H1 (cell line): ENCODE measurements at regions not wholly inside any gene's neighbourhood (a gene's known extent, or its start where the extent isn't known, plus 50 kb on each side); places are given as distances from the start of the nearest gene placed in this dataset.

Experiments used
- CTCF ChIA-PET: fragments of 300-600 bp; sonication (Branson Sonifier 250); formaldehyde crosslinking; loops from one replicate; lab custom pipeline; 2021; ENCODE audit not compliant: partially characterized antibody; lab: Charles Lee
- POLR2A ChIA-PET: fragments of 300-600 bp; sonication (Branson Sonifier 250); formaldehyde crosslinking; loops from one replicate; lab custom pipeline; 2021; ENCODE audit warnings: inconsistent platforms; ENCODE audit not compliant: partially characterized antibody; lab: Charles Lee
- DNase-seq, 2 experiments: peaks; one replicate each; pipeline versions ENCODE4 v3.0.0 to v3.0.0-alpha.2; 2010 to 2022; ENCODE audit warnings: low spot score in 2 of 2, low read depth in 1 of 2, mixed read lengths in 1 of 2
- FAIRE-seq: peaks from 2 replicates; lab custom pipeline; 2011; peaks lifted over from hg19 to GRCh38; lab: Jason Lieb, UNC
- H2AFZ ChIP-seq: 2 replicates; pipeline ENCODE4 v1.8.1; 2012; ENCODE audit warnings: low read length, inconsistent platforms
- H2AK5ac ChIP-seq: 2 replicates; pipeline ENCODE4 v1.6.1; 2013; ENCODE audit warnings: low read depth, low read length
- H2BK120ac ChIP-seq: replicated peaks from 2 replicates; pipeline ENCODE3; 2013; ENCODE audit warnings: low read depth, low read length, inconsistent platforms
- H2BK12ac ChIP-seq: 2 replicates; pipeline ENCODE4 v1.6.1; 2013; ENCODE audit warnings: low read depth, low read length
- H2BK15ac ChIP-seq: 2 replicates; pipeline ENCODE4 v1.6.1; 2013; ENCODE audit warnings: low read length
- H2BK20ac ChIP-seq: 2 replicates; pipeline ENCODE4 v1.6.1; 2013; ENCODE audit warnings: low read length
- H2BK5ac ChIP-seq: 2 replicates; pipeline ENCODE4 v1.6.1; 2013; ENCODE audit warnings: low read depth, low read length
- H3K14ac ChIP-seq: 2 replicates; pipeline ENCODE4 v1.6.1; 2013; ENCODE audit warnings: inconsistent platforms; ENCODE audit not compliant: insufficient read length
- H3K18ac ChIP-seq: 2 replicates; pipeline ENCODE4 v1.6.1; 2013; ENCODE audit warnings: low read length; ENCODE audit errors: extremely low read depth
- H3K23ac ChIP-seq: 2 replicates; pipeline ENCODE4 v1.6.1; 2013; ENCODE audit warnings: inconsistent platforms; ENCODE audit not compliant: insufficient read length
- H3K23me2 ChIP-seq: 2 replicates; pipeline ENCODE4 v1.6.1; 2013; ENCODE audit warnings: low read depth, low read length
- H3K27ac ChIP-seq: 2 replicates; pipeline ENCODE4 v1.6.1; 2011; ENCODE audit warnings: low read depth, low read length, inconsistent platforms
- H3K27me3 ChIP-seq, 4 experiments: replicated peaks in 1 of 4; 1 replicate in 1 of 4; 2 replicates in 3 of 4; pipeline versions ENCODE4 v1.6.1 to v1.8.1; 2011 to 2013; ENCODE audit warnings: low read length in 3 of 4, mild to moderate bottlenecking in 3 of 4, inconsistent platforms in 2 of 4, mixed read lengths in 2 of 4, moderate library complexity in 1 of 4; ENCODE audit not compliant: control insufficient read depth in 3 of 4, insufficient read depth in 3 of 4; ENCODE audit errors: extremely low read depth in 1 of 4
- H3K36me3 ChIP-seq, 4 experiments: 2 replicates each; pipeline versions ENCODE4 v1.6.1 to v1.8.1; 2011 to 2013; ENCODE audit warnings: mild to moderate bottlenecking in 4 of 4, low read length in 3 of 4, moderate library complexity in 2 of 4, control low read depth in 1 of 4, inconsistent platforms in 1 of 4; ENCODE audit not compliant: insufficient read depth in 4 of 4, control insufficient read depth in 2 of 4
- H3K4ac ChIP-seq: replicated peaks from 2 replicates; pipeline ENCODE3; 2013; ENCODE audit warnings: low read length, low read depth, mixed read lengths, inconsistent platforms; ENCODE audit not compliant: insufficient read length
- H3K4me1 ChIP-seq, 4 experiments: replicated peaks in 1 of 4; 1 replicate in 1 of 4; 2 replicates in 3 of 4; pipeline versions ENCODE4 v1.6.1 to v1.8.1; 2011 to 2013; ENCODE audit warnings: low read length in 3 of 4, inconsistent platforms in 2 of 4, mixed read lengths in 1 of 4; ENCODE audit not compliant: insufficient read depth in 4 of 4, control insufficient read depth in 3 of 4
- H3K4me2 ChIP-seq, 2 experiments: 2 replicates each; pipeline versions ENCODE4 v1.6.1 to v1.8.1; 2011 to 2013; ENCODE audit warnings: low read depth in 2 of 2, low read length in 2 of 2, control low read depth in 1 of 2, inconsistent platforms in 1 of 2, mild to moderate bottlenecking in 1 of 2; ENCODE audit not compliant: insufficient read depth in 1 of 2
- H3K4me3 ChIP-seq, 4 experiments: fragments of 200-600, 300-600 bp in 1 of 4; sonication (generic), shearing (Covaris generic), sonication (Bioruptor Twin) in 1 of 4; 2 replicates each; pipeline versions ENCODE4 v1.5.1 to v1.8.1; 2011 to 2016; ENCODE audit warnings: low read length in 4 of 4, low read depth in 3 of 4, control low read depth in 2 of 4, inconsistent platforms in 2 of 4, mild to moderate bottlenecking in 2 of 4, mixed read lengths in 1 of 4, moderate library complexity in 1 of 4; ENCODE audit not compliant: insufficient read depth in 2 of 4; ENCODE audit errors: extremely low read depth in 1 of 4
- H3K56ac ChIP-seq: replicated peaks from 2 replicates; pipeline ENCODE3; 2013; ENCODE audit warnings: low read depth, mild to moderate bottlenecking, mixed read lengths, low read length, inconsistent platforms; ENCODE audit not compliant: insufficient read length
- H3K79me1 ChIP-seq: 2 replicates; pipeline ENCODE4 v1.6.1; 2013; ENCODE audit warnings: low read depth, low read length, control low read depth
- H3K79me2 ChIP-seq, 2 experiments: 2 replicates each; pipeline versions ENCODE4 v1.6.1 to v1.8.1; 2012 to 2013; ENCODE audit warnings: low read length in 2 of 2, mild to moderate bottlenecking in 2 of 2, inconsistent platforms in 1 of 2; ENCODE audit not compliant: insufficient read depth in 2 of 2, control insufficient read depth in 1 of 2
- H3K9ac ChIP-seq, 4 experiments: replicated peaks in 1 of 4; 1 replicate in 1 of 4; 2 replicates in 3 of 4; pipeline versions ENCODE4 v1.6.1 to v1.8.1; 2011 to 2013; ENCODE audit warnings: low read depth in 3 of 4, low read length in 3 of 4, control low read depth in 2 of 4, mild to moderate bottlenecking in 2 of 4, moderate library complexity in 2 of 4, inconsistent platforms in 1 of 4; ENCODE audit errors: extremely low read depth in 1 of 4
- H3K9me3 ChIP-seq, 2 experiments: 2 replicates each; pipeline versions ENCODE4 v1.6.1 to v1.8.1; 2012 to 2013; ENCODE audit warnings: mild to moderate bottlenecking in 2 of 2, moderate library complexity in 2 of 2, control low read depth in 1 of 2, inconsistent platforms in 1 of 2, low read depth in 1 of 2, low read length in 1 of 2, mixed read lengths in 1 of 2; ENCODE audit not compliant: insufficient read depth in 2 of 2
- H4K20me1 ChIP-seq, 2 experiments: replicated peaks in 1 of 2; 2 replicates each; pipeline versions ENCODE3 to v1.8.1; 2011 to 2013; ENCODE audit warnings: inconsistent platforms in 2 of 2, low read length in 2 of 2, mild to moderate bottlenecking in 1 of 2; ENCODE audit not compliant: insufficient read depth in 2 of 2, control insufficient read depth in 1 of 2
- H4K5ac ChIP-seq: 2 replicates; pipeline ENCODE4 v1.6.1; 2013; ENCODE audit warnings: low read length, low read depth, mixed read lengths, inconsistent platforms; ENCODE audit not compliant: insufficient read length
- H4K8ac ChIP-seq: 2 replicates; pipeline ENCODE4 v1.8.0; 2013; ENCODE audit warnings: mild to moderate bottlenecking, moderate library complexity, low read length, inconsistent platforms; ENCODE audit not compliant: insufficient read depth; ENCODE audit errors: extremely low read depth
- H4K91ac ChIP-seq: replicated peaks from 2 replicates; pipeline ENCODE3; 2013; ENCODE audit warnings: low read length, mixed read lengths, inconsistent platforms; ENCODE audit not compliant: insufficient read length
- SIX5 ChIP-seq: IDR thresholded peaks from 2 replicates; pipeline ENCODE4 v1.6.1; 2011; ENCODE audit warnings: mild to moderate bottlenecking, low read depth, low read length
- SP1 ChIP-seq: IDR thresholded peaks from 2 replicates; pipeline ENCODE4 v1.6.1; 2011; ENCODE audit warnings: low read depth, low read length
- WGBS, 2 experiments: shearing (Covaris generic) in 1 of 2; methylation state at CpG; one replicate each; pipeline versions ENCODE4 v1.1.6 to v1.1.7; 2013 to 2015; ENCODE audit warnings: low lambda C conversion rate in 2 of 2, mixed read lengths in 2 of 2, inconsistent platforms in 1 of 2, low coverage in 1 of 2, missing lambda C conversion rate in 1 of 2; ENCODE audit not compliant: insufficient replicate concordance in 2 of 2, insufficient coverage in 1 of 2, insufficient read length in 1 of 2; ENCODE audit errors: extremely low coverage in 1 of 2, missing lambda C conversion rate in 1 of 2; 5-methylcytosine and 5-hydroxymethylcytosine counted together
- TF ChIP-seq, protein P1 (sequence below): IDR thresholded peaks from 2 replicates; pipeline ENCODE4 v1.6.1; 2011; ENCODE audit warnings: low read length, improper control_type of control experiment

DNA sequence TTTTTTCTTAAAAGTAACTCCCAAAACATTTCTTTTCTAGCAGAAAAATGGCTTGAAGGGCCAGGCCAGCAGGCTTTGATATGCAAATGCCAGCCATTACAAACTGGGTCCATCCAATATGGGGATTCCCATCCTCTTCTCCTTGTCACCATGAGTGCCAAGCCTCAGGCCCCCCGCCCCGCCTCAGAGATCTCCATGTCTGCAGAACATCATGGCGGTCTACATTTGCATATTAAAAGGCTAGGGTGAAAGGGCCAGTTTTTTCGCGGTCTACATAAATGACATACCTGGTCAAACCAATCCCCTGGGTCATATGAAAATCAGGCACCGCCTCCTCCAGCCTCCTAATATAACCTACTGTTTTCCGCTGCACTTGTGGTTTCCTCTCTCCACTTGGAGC, 1327.6 kb downstream of the UQCRFS1 start:
- no peak for DNase-seq
- Histone ChIP-seq H3K27me3 (no peaks in the 10 kb centered on the region), H3K4me3 (no peak overlapping the region), H2BK120ac (no peak overlapping the region), H3K36me3 (no peaks in the 10 kb centered on the region), H3K4me1 (no peaks in the 10 kb centered on the region), H2AFZ (no peak overlapping the region), H4K20me1 (no peaks in the 10 kb centered on the region), H3K27ac (no peak overlapping the region), H4K91ac (no peak overlapping the region), H3K9me3 (peaks cover 78 to 83% of the 10 kb centered on the region in 2 experiments), H3K4ac (no peak overlapping the region), H3K9ac (no peak overlapping the region), H2BK15ac (no peak overlapping the region), H2BK20ac (no peak overlapping the region), H3K79me2 (no peaks in the 10 kb centered on the region), H3K56ac (no peak overlapping the region), H2BK12ac (no peak overlapping the region), H3K23ac (no peak overlapping the region), H4K5ac (no peak overlapping the region), H2BK5ac (no peak overlapping the region), H4K8ac (no peak overlapping the region; the same call in 1 of the 2 replicates), H2AK5ac (no peak overlapping the region), H3K14ac (no peak overlapping the region), H3K79me1 (no peaks in the 10 kb centered on the region), H3K18ac (no peak overlapping the region), H3K4me2 (no peak overlapping the region), H3K23me2 (no peaks in the 10 kb centered on the region)
- no peak for FAIRE-seq
- ChIA-PET POLR2A (no interaction called here), CTCF (no interaction called here)
- TF ChIP-seq SIX5 (no peak), SP1 (no peak)
- TF ChIP-seq, protein P1, sequence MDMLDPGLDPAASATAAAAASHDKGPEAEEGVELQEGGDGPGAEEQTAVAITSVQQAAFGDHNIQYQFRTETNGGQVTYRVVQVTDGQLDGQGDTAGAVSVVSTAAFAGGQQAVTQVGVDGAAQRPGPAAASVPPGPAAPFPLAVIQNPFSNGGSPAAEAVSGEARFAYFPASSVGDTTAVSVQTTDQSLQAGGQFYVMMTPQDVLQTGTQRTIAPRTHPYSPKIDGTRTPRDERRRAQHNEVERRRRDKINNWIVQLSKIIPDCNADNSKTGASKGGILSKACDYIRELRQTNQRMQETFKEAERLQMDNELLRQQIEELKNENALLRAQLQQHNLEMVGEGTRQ = no peak
- WGBS, 2 experiments = 80% methylated on average over 7 of the region's 7 CpGs; no CpG with 5 or more reads in 1 of the 2 experiments
